ENCODE measurements at regions not wholly inside any gene's neighbourhood (a gene's known extent, or its start where the extent isn't known, plus 50 kb on each side); places are given as distances from the start of the nearest gene placed in this dataset.

DNA sequence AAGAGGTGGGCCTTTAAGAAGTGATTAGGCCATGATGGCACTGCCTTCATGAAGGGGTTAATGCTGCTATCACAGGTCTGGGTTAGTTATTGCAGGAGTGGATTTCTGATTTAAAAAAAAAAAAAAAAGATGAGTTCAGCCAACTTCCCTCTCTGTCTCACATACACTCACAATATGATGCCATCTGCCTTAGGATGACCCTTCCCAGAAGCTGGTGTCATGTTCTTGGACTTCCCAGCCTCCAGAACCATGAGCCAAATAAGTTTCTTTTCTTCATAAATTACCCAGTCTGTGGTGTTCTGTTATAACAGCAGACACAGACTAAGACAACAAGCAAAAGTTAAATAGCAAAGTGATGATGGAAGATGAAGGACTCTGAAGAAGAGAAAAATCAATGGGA lies 179.7 kb upstream of the ETAA1 start:
- Histone ChIP-seq H3K36me3 (ENCODE audit: control insufficient read depth, insufficient read depth, low read length) (no peaks in the 10 kb centered on the region), H3K27me3 (ENCODE audit: control insufficient read depth, insufficient read depth, low read length) (no peaks in the 10 kb centered on the region), H3K4me3 (ENCODE audit: low read depth, low read length) (no peak overlapping the region)
- no peak for DNase-seq (ENCODE audit: low read depth)
- TF ChIP-seq, protein P1, sequence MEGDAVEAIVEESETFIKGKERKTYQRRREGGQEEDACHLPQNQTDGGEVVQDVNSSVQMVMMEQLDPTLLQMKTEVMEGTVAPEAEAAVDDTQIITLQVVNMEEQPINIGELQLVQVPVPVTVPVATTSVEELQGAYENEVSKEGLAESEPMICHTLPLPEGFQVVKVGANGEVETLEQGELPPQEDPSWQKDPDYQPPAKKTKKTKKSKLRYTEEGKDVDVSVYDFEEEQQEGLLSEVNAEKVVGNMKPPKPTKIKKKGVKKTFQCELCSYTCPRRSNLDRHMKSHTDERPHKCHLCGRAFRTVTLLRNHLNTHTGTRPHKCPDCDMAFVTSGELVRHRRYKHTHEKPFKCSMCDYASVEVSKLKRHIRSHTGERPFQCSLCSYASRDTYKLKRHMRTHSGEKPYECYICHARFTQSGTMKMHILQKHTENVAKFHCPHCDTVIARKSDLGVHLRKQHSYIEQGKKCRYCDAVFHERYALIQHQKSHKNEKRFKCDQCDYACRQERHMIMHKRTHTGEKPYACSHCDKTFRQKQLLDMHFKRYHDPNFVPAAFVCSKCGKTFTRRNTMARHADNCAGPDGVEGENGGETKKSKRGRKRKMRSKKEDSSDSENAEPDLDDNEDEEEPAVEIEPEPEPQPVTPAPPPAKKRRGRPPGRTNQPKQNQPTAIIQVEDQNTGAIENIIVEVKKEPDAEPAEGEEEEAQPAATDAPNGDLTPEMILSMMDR (IDR thresholded peaks at IDR 0.05; ENCODE audit: insufficient read depth, low read length, poor library complexity, severe bottlenecking): no peak

DNA sequence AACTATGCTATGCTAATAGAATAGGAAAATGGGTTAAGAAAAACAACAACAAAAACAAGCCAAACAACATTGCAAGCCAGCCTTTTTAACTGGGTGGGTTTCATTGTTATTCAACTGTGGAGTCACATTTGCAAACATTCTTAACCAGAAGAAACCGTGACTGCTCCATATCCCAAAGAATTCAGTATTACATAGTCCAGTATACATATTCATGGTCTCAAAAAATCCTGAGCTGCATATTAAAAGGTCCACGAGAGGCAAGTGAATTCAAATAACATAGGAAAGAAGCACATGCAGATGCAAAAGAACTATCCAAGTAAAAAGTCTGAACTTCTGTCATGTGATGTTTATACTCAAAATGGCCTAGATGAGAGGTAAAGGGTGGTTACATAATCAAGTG lies 179.1 kb upstream of the ETAA1 start:
- no peaks in the 10 kb centered on the region for H3K27me3 ChIP-seq (ENCODE audit: control insufficient read depth, insufficient read depth, low read length)
- H3K4me3 ChIP-seq (ENCODE audit: low read depth, low read length): no peak overlapping the region
- no peaks in the 10 kb centered on the region for H3K36me3 ChIP-seq (ENCODE audit: control insufficient read depth, insufficient read depth, low read length)
- TF ChIP-seq, protein P1 (IDR thresholded peaks at IDR 0.05; ENCODE audit: insufficient read depth, low read length, poor library complexity, severe bottlenecking): no peak
- no peak for DNase-seq (ENCODE audit: low read depth)

DNA sequence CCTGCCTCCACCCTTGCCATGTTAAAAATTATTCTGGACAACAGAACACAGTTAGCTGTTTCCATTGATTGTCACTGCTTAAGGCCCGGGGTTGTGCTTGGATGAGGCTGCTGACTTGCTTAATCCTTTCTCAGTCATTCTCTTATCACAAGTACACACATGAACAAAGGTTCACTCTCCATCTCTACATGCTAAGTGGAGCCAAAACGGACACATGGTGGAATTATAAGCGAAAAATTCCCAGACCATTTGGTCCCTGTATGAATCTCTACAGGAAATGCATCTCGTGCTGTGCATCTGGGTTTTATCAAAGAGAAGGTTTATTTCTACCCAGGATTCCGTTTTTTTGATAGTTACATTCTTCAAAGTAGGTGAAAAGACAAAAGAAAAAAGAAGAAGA lies 177.5 kb upstream of the ETAA1 start:
- no peak for DNase-seq (ENCODE audit: low read depth)
- TF ChIP-seq, protein P1 (IDR thresholded peaks at IDR 0.05; ENCODE audit: insufficient read depth, low read length, poor library complexity, severe bottlenecking): no peak
- no peaks in the 10 kb centered on the region for H3K27me3 ChIP-seq (ENCODE audit: control insufficient read depth, insufficient read depth, low read length)
- no peaks in the 10 kb centered on the region for H3K36me3 ChIP-seq (ENCODE audit: control insufficient read depth, insufficient read depth, low read length)
- H3K4me3 ChIP-seq (ENCODE audit: low read depth, low read length): no peak overlapping the region

DNA sequence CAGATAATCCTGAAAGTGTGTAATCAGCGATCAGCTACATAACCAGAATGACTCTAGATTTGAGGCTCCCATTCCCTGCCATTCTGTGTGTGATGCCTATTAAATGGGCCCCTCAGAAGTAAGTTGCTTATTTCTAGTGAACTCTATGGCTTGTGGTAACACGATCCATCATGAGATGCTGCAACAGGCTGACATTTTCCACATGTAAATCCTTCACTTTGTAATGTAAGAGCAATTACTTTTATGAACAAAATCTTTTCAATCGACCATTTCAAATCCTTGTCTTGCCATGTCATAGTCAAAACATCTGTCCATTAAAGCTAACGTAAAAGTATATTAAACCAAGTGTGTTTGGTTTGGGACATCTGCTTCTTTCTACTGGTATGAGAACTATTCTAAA lies 175.9 kb upstream of the ETAA1 start:
- TF ChIP-seq, protein P1 (IDR thresholded peaks at IDR 0.05; ENCODE audit: insufficient read depth, low read length, poor library complexity, severe bottlenecking): no peak
- Histone ChIP-seq H3K36me3 (ENCODE audit: control insufficient read depth, insufficient read depth, low read length) (no peaks in the 10 kb centered on the region), H3K27me3 (ENCODE audit: control insufficient read depth, insufficient read depth, low read length) (no peaks in the 10 kb centered on the region), H3K4me3 (ENCODE audit: low read depth, low read length) (no peak overlapping the region)
- no peak for DNase-seq (ENCODE audit: low read depth)

DNA sequence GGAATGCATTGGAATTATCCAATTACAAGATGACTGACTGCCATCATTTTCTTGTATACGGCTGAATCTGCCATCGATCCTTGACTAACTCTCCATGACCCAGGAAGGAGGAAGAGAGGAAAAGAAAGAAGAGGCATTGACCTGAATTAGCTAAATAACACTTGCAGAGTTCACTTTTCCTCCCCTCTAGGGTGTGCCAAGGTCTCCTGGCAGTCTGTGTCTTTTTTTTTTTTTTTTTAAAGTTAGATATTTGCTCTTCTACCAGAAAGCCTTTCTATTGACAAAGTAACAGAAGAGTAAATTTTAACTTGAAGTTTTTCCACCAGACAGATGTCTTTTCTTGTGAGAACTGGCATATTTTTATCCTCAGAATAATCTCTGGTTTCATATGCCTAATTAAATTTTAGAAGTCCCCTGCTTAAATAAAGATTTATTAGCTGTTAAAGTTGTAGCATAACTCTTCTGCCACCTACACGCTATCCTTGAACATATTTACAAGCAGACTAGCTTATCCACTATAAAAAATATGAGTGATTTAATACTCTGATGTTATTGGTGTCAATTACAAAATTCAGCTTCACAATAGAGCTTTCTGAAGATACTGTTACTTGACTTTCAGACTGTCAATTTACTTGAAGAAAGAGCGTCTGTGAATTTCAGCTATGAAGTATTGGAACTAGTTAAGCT lies 171.7 kb upstream of the ETAA1 start:
- no peaks in the 10 kb centered on the region for H3K27me3 ChIP-seq (ENCODE audit: control insufficient read depth, insufficient read depth, low read length)
- no peak for DNase-seq (ENCODE audit: low read depth)
- H3K4me3 ChIP-seq (ENCODE audit: low read depth, low read length): no peak overlapping the region
- no peaks in the 10 kb centered on the region for H3K36me3 ChIP-seq (ENCODE audit: control insufficient read depth, insufficient read depth, low read length)
- TF ChIP-seq, protein P1 (IDR thresholded peaks at IDR 0.05; ENCODE audit: insufficient read depth, low read length, poor library complexity, severe bottlenecking): no peak

DNA sequence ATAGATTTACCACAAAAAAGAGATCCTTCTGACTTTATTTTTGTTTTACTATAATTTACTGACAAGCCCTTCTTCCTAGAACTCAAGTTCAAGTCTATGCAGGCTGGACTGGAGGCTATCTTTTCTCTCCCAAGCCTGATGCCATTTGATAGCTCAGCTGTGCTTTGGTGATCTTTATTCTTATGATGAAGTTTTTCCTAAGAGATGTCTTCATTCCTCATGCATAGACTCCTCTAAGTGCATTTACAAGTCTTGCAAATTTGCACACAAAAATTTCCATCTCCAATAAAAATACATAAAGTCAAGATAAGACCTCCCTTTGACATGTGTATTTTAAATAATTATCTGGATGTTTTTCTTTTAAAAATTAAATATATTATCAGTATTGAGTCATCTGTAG lies 167.4 kb upstream of the ETAA1 start:
- TF ChIP-seq, protein P1 (IDR thresholded peaks at IDR 0.05; ENCODE audit: insufficient read depth, low read length, poor library complexity, severe bottlenecking): no peak
- Histone ChIP-seq H3K4me3 (ENCODE audit: low read depth, low read length) (no peak overlapping the region), H3K36me3 (ENCODE audit: control insufficient read depth, insufficient read depth, low read length) (no peaks in the 10 kb centered on the region), H3K27me3 (ENCODE audit: control insufficient read depth, insufficient read depth, low read length) (no peaks in the 10 kb centered on the region)
- no peak for DNase-seq (ENCODE audit: low read depth)
